WTC11 (cell line): ENCODE measurements at regions not wholly inside any gene's neighbourhood (a gene's known extent, or its start where the extent isn't known, plus 50 kb on each side); places are given as distances from the start of the nearest gene placed in this dataset.

ENCODE experiments used
- ATAC-seq: fragments of 200-7000 bp; cut with Tn5 transposase; 2 replicates; pipeline ENCODE4 v1.10.0; 2021; ENCODE audit warnings: mild to moderate bottlenecking, moderate library complexity
- CTCF ChIA-PET: fragments of 300-600 bp; sonication (Branson Sonifier 250); formaldehyde crosslinking; loops from one replicate; lab custom pipeline; 2021; ENCODE audit warnings: antibody characterized with exemption; lab: Charles Lee
- POLR2A ChIA-PET: fragments of 350-600 bp; sonication (Branson Sonifier 250); formaldehyde crosslinking; loops from one replicate; lab custom pipeline; 2021; ENCODE audit warnings: antibody characterized with exemption; lab: Charles Lee
- DNase-seq: peaks from one replicate; pipeline ENCODE4 v3.0.0; 2021; ENCODE audit warnings: low spot score
- H3K27ac Mint-ChIP-seq: 2 replicates; pipeline ENCODE4 v1.8.0; 2021; ENCODE audit warnings: mixed read lengths
- H3K27me3 Mint-ChIP-seq: 2 replicates; pipeline ENCODE4 v1.8.0; 2021; ENCODE audit warnings: low read depth, mild to moderate bottlenecking, moderate library complexity, mixed read lengths
- H3K36me3 Mint-ChIP-seq: 2 replicates; pipeline ENCODE4 v1.8.0; 2021; ENCODE audit warnings: mixed read lengths
- H3K4me1 Mint-ChIP-seq: 2 replicates; pipeline ENCODE4 v1.8.0; 2022; ENCODE audit warnings: mixed read lengths
- H3K4me3 Mint-ChIP-seq: 2 replicates; pipeline ENCODE4 v1.8.0; 2021; ENCODE audit warnings: mild to moderate bottlenecking, moderate library complexity, mixed read lengths
- H3K9me3 Mint-ChIP-seq: 2 replicates; pipeline ENCODE4 v1.8.0; 2021; ENCODE audit warnings: mixed read lengths
- CBFB ChIP-seq: sonication (generic); formaldehyde crosslinking; IDR thresholded peaks from 2 replicates; pipeline ENCODE4 v1.8.1; 2022; ENCODE audit warnings: mild to moderate bottlenecking, low read depth, missing genetic modification reagents
- CDX4 ChIP-seq: fragments of 250-450 bp; sonication (Bioruptor Pico); IDR thresholded peaks from 2 replicates; pipeline ENCODE4 v1.9.0; 2021; ENCODE audit warnings: moderate library complexity, mild to moderate bottlenecking, inconsistent platforms, borderline replicate concordance
- FOXJ3 ChIP-seq: sonication (generic); formaldehyde crosslinking; IDR thresholded peaks from 2 replicates; pipeline ENCODE4 v1.9.0; 2021; ENCODE audit warnings: missing genetic modification reagents, mild to moderate bottlenecking, borderline replicate concordance
- NR2C2 ChIP-seq: sonication (generic); formaldehyde crosslinking; IDR thresholded peaks from 2 replicates; pipeline ENCODE4 v1.8.0; 2022; ENCODE audit warnings: mild to moderate bottlenecking, missing genetic modification reagents
- PRDM15 ChIP-seq: sonication (generic); formaldehyde crosslinking; IDR thresholded peaks from 2 replicates; pipeline ENCODE4 v1.8.0; 2022; ENCODE audit warnings: missing genetic modification reagents
- RORB ChIP-seq: fragments of 250-450 bp; sonication (Bioruptor Pico); IDR thresholded peaks from 2 replicates; pipeline ENCODE4 v1.9.0; 2021; ENCODE audit warnings: mild to moderate bottlenecking
- ZBTB21 ChIP-seq: sonication (generic); formaldehyde crosslinking; IDR thresholded peaks from 2 replicates; pipeline ENCODE4 v1.8.1; 2023; ENCODE audit warnings: mild to moderate bottlenecking, missing genetic modification reagents, borderline replicate concordance
- ZNF121 ChIP-seq: sonication (generic); formaldehyde crosslinking; IDR thresholded peaks from 2 replicates; pipeline ENCODE4 v1.8.0; 2023; ENCODE audit warnings: missing genetic modification reagents
- ZNF232 ChIP-seq: sonication (generic); formaldehyde crosslinking; IDR thresholded peaks from 2 replicates; pipeline ENCODE4 v1.8.0; 2022; ENCODE audit warnings: mild to moderate bottlenecking, missing genetic modification reagents
- ZNF396 ChIP-seq: fragments of 250-450 bp; sonication (Bioruptor Pico); IDR thresholded peaks from 2 replicates; pipeline ENCODE4 v1.8.0; 2021; ENCODE audit warnings: mild to moderate bottlenecking, moderate library complexity, borderline replicate concordance
- ZNF671 ChIP-seq: fragments of 250-450 bp; sonication (Bioruptor Pico); IDR thresholded peaks from 2 replicates; pipeline ENCODE4 v1.8.0; 2021; ENCODE audit warnings: mild to moderate bottlenecking
- TF ChIP-seq, protein P1 (sequence below): sonication (generic); formaldehyde crosslinking; IDR thresholded peaks from 2 replicates; pipeline ENCODE4 v1.8.0; 2023; ENCODE audit warnings: missing genetic modification reagents, mild to moderate bottlenecking, borderline replicate concordance
- TF ChIP-seq, protein P2 (sequence below): fragments of 200-600 bp; IDR thresholded peaks from 2 replicates; pipeline ENCODE4 v1.8.0; 2022; ENCODE audit warnings: antibody characterized with exemption
- TF ChIP-seq, protein P3 (sequence below): sonication (generic); formaldehyde crosslinking; IDR thresholded peaks from 2 replicates; pipeline ENCODE4 v1.8.1; 2022; ENCODE audit warnings: mild to moderate bottlenecking, moderate library complexity, missing genetic modification reagents
- TF ChIP-seq, protein P4 (sequence below): sonication (generic); formaldehyde crosslinking; IDR thresholded peaks from 2 replicates; pipeline ENCODE4 v1.8.1; 2023; ENCODE audit warnings: mild to moderate bottlenecking, missing genetic modification reagents

DNA sequence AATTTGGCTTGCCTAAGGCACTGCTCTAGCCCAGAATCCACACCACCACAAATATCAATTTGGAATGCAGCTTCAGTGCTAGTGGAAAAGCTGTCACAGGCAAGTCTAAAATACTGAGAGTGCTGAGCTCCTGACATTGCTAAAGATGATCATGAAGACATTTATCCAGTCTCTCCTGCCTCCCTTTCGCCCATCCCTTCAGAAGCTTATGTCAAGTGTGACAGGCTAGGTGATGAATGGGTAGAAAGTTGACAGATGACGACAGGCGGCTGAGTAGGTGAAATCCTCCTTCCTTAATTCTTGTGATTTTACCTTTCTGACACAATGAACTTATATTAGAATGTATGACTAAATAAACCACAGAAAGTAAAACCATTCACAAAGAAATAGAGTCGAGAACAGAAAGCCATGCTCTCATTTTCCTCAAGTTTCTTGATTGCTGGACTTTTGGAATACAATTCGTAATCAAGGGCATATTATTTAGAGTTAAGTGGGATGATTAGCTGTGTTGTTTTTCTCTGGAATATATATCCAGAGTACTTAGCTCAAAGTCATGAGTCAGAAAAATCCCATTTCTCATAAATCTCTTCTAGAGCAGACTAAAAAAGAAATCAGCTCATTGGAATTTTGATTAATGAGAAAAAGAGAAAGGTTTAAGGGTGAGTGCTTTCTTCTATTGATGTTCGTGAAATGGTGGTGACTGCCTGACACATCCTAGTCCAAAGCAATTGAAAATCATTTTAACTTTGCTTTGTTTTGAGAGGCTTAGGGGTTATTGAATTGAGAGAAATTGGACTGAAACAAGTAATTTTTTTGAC, 1228.2 kb upstream of the CITED2 start:
- CTCF ChIA-PET: no interaction called here
- no peaks in the 10 kb centered on the region for H3K36me3 Mint-ChIP-seq
- H3K4me1 Mint-ChIP-seq: peaks cover 9% of the 10 kb centered on the region
- DNase-seq: no peak
- no peaks in the 10 kb centered on the region; the same call in 1 of the 2 replicates for H3K27me3 Mint-ChIP-seq
- no peak for ATAC-seq
- POLR2A ChIA-PET: no interaction called here
- no peak overlapping the region for H3K27ac Mint-ChIP-seq
- TF ChIP-seq ZNF232 (CRISPR knock-in tag): no peak
- TF ChIP-seq, protein P1, sequence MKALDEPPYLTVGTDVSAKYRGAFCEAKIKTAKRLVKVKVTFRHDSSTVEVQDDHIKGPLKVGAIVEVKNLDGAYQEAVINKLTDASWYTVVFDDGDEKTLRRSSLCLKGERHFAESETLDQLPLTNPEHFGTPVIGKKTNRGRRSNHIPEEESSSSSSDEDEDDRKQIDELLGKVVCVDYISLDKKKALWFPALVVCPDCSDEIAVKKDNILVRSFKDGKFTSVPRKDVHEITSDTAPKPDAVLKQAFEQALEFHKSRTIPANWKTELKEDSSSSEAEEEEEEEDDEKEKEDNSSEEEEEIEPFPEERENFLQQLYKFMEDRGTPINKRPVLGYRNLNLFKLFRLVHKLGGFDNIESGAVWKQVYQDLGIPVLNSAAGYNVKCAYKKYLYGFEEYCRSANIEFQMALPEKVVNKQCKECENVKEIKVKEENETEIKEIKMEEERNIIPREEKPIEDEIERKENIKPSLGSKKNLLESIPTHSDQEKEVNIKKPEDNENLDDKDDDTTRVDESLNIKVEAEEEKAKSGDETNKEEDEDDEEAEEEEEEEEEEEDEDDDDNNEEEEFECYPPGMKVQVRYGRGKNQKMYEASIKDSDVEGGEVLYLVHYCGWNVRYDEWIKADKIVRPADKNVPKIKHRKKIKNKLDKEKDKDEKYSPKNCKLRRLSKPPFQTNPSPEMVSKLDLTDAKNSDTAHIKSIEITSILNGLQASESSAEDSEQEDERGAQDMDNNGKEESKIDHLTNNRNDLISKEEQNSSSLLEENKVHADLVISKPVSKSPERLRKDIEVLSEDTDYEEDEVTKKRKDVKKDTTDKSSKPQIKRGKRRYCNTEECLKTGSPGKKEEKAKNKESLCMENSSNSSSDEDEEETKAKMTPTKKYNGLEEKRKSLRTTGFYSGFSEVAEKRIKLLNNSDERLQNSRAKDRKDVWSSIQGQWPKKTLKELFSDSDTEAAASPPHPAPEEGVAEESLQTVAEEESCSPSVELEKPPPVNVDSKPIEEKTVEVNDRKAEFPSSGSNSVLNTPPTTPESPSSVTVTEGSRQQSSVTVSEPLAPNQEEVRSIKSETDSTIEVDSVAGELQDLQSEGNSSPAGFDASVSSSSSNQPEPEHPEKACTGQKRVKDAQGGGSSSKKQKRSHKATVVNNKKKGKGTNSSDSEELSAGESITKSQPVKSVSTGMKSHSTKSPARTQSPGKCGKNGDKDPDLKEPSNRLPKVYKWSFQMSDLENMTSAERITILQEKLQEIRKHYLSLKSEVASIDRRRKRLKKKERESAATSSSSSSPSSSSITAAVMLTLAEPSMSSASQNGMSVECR (CRISPR knock-in tag): no peak
- TF ChIP-seq NR2C2 (CRISPR knock-in tag): no peak
- TF ChIP-seq ZBTB21 (CRISPR knock-in tag): no peak
- TF ChIP-seq ZNF671 (CRISPR knock-in tag): no peak
- TF ChIP-seq FOXJ3 (CRISPR knock-in tag): no peak
- TF ChIP-seq CBFB (CRISPR knock-in tag): no peak
- TF ChIP-seq ZNF121 (CRISPR knock-in tag): no peak
- TF ChIP-seq, protein P2, sequence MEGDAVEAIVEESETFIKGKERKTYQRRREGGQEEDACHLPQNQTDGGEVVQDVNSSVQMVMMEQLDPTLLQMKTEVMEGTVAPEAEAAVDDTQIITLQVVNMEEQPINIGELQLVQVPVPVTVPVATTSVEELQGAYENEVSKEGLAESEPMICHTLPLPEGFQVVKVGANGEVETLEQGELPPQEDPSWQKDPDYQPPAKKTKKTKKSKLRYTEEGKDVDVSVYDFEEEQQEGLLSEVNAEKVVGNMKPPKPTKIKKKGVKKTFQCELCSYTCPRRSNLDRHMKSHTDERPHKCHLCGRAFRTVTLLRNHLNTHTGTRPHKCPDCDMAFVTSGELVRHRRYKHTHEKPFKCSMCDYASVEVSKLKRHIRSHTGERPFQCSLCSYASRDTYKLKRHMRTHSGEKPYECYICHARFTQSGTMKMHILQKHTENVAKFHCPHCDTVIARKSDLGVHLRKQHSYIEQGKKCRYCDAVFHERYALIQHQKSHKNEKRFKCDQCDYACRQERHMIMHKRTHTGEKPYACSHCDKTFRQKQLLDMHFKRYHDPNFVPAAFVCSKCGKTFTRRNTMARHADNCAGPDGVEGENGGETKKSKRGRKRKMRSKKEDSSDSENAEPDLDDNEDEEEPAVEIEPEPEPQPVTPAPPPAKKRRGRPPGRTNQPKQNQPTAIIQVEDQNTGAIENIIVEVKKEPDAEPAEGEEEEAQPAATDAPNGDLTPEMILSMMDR: no peak
- TF ChIP-seq RORB: no peak
- TF ChIP-seq, protein P3, sequence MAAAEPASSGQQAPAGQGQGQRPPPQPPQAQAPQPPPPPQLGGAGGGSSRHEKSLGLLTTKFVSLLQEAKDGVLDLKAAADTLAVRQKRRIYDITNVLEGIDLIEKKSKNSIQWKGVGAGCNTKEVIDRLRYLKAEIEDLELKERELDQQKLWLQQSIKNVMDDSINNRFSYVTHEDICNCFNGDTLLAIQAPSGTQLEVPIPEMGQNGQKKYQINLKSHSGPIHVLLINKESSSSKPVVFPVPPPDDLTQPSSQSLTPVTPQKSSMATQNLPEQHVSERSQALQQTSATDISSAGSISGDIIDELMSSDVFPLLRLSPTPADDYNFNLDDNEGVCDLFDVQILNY (CRISPR knock-in tag): no peak
- TF ChIP-seq, protein P4, sequence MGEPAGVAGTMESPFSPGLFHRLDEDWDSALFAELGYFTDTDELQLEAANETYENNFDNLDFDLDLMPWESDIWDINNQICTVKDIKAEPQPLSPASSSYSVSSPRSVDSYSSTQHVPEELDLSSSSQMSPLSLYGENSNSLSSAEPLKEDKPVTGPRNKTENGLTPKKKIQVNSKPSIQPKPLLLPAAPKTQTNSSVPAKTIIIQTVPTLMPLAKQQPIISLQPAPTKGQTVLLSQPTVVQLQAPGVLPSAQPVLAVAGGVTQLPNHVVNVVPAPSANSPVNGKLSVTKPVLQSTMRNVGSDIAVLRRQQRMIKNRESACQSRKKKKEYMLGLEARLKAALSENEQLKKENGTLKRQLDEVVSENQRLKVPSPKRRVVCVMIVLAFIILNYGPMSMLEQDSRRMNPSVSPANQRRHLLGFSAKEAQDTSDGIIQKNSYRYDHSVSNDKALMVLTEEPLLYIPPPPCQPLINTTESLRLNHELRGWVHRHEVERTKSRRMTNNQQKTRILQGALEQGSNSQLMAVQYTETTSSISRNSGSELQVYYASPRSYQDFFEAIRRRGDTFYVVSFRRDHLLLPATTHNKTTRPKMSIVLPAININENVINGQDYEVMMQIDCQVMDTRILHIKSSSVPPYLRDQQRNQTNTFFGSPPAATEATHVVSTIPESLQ (CRISPR knock-in tag): no peak
- no peak for TF ChIP-seq CDX4
- TF ChIP-seq PRDM15 (CRISPR knock-in tag): no peak
- TF ChIP-seq ZNF396 (CRISPR knock-in tag): no peak
- no peak overlapping the region for H3K4me3 Mint-ChIP-seq
- peaks cover 7% of the 10 kb centered on the region; the same call in 1 of the 2 replicates for H3K9me3 Mint-ChIP-seq
